HG03159 (cell line): ENCODE measurements at regions not wholly inside any gene's neighbourhood (a gene's known extent, or its start where the extent isn't known, plus 50 kb on each side); places are given as distances from the start of the nearest gene placed in this dataset.

Experiments
- ATAC-seq: cut with Tn5 transposase; IDR thresholded peaks from one replicate; pipeline ENCODE4 v1.9.1; 2021; ENCODE audit warnings: mild to moderate bottlenecking, moderate library complexity; ENCODE audit not compliant: unreplicated experiment

- no peak for ATAC-seq
Measured at GRCh38 chr20:56865055-56865454, 235.9 kb downstream of the TFAP2C start.

GRCh38 chr20:56867128-56867527, 238.0 kb downstream of the TFAP2C start:
- no peak for ATAC-seq

GRCh38 chr20:56868746-56869145, 239.6 kb downstream of the TFAP2C start:
- no peak for ATAC-seq

GRCh38 chr20:56870271-56870670, 241.2 kb downstream of the TFAP2C start:
- no peak for ATAC-seq

GRCh38 chr20:56871691-56872090, 242.6 kb downstream of the TFAP2C start:
- ATAC-seq: no peak

- ATAC-seq: no peak
Measured at GRCh38 chr20:56872620-56873458, 243.7 kb downstream of the TFAP2C start.

GRCh38 chr20:56873836-56874235, 244.7 kb downstream of the TFAP2C start:
- ATAC-seq: no peak

- no peak for ATAC-seq
Measured at GRCh38 chr20:56875052-56875659, 246.1 kb downstream of the TFAP2C start.

GRCh38 chr20:56875803-56876202, 246.7 kb downstream of the TFAP2C start:
- no peak for ATAC-seq

- no peak for ATAC-seq
Measured at GRCh38 chr20:56885521-56885920, 256.4 kb downstream of the TFAP2C start.

GRCh38 chr20:56890011-56890410, 260.9 kb downstream of the TFAP2C start:
- no peak for ATAC-seq

- no peak for ATAC-seq
Measured at GRCh38 chr20:56893226-56893917, 264.3 kb downstream of the TFAP2C start.

- ATAC-seq: no peak
Measured at GRCh38 chr20:56896447-56896846, 267.3 kb downstream of the TFAP2C start.

- no peak for ATAC-seq
Measured at GRCh38 chr20:56897318-56897957, 268.3 kb downstream of the TFAP2C start.

GRCh38 chr20:56897958-56898349, 268.8 kb downstream of the TFAP2C start:
- no peak for ATAC-seq

GRCh38 chr20:56899506-56899905, 270.4 kb downstream of the TFAP2C start:
- ATAC-seq: no peak

GRCh38 chr20:56900252-56900651, 271.1 kb downstream of the TFAP2C start:
- ATAC-seq: no peak

- ATAC-seq: no peak
Measured at GRCh38 chr20:56903421-56903820, 274.3 kb downstream of the TFAP2C start.

GRCh38 chr20:56903858-56904257, 274.8 kb downstream of the TFAP2C start:
- no peak for ATAC-seq

GRCh38 chr20:56909918-56910714, 281.0 kb downstream of the TFAP2C start:
- ATAC-seq: no peak

- no peak for ATAC-seq
Measured at GRCh38 chr20:56911946-56912345, 282.8 kb downstream of the TFAP2C start.
